Esophagus (tissue), 2 donors: ENCODE measurements at regions not wholly inside any gene's neighbourhood (a gene's known extent, or its start where the extent isn't known, plus 50 kb on each side); places are given as distances from the start of the nearest gene placed in this dataset.

Experiments
- H3K27ac ChIP-seq, 2 donors: one replicate each; pipeline ENCODE4 v1.5.1; 2013; ENCODE audit warnings: low read depth in 2 of 2, mild to moderate bottlenecking in 2 of 2, inconsistent platforms in 1 of 2, low read length in 1 of 2, moderate library complexity in 1 of 2
- H3K27me3 ChIP-seq, 2 donors: one replicate each; pipeline ENCODE4 v1.6.1; 2013; ENCODE audit warnings: low read length in 2 of 2, control low read depth in 1 of 2, mild to moderate bottlenecking in 1 of 2; ENCODE audit not compliant: insufficient read depth in 2 of 2, control insufficient read depth in 1 of 2
- H3K36me3 ChIP-seq, 2 donors: one replicate each; pipeline ENCODE4 v1.6.1; 2013; ENCODE audit warnings: low read length in 1 of 2; ENCODE audit not compliant: control insufficient read depth in 2 of 2, insufficient read depth in 2 of 2
- H3K4me1 ChIP-seq, 2 donors: one replicate each; pipeline ENCODE4 v1.6.1; 2013; ENCODE audit warnings: low read length in 1 of 2; ENCODE audit not compliant: control insufficient read depth in 2 of 2, insufficient read depth in 2 of 2
- H3K4me3 ChIP-seq, 2 donors: one replicate each; pipeline ENCODE4 v1.5.1; 2013; ENCODE audit warnings: low read length in 2 of 2, mild to moderate bottlenecking in 2 of 2, low read depth in 1 of 2, moderate library complexity in 1 of 2
- H3K9me3 ChIP-seq, 2 donors: one replicate each; pipeline ENCODE4 v1.6.1; 2013; ENCODE audit warnings: mild to moderate bottlenecking in 2 of 2, low read depth in 1 of 2, low read length in 1 of 2, moderate library complexity in 1 of 2; ENCODE audit not compliant: control insufficient read depth in 2 of 2, insufficient read depth in 1 of 2
- WGBS, 2 donors: extraction: QIAGEN DNeasy Blood & Tissue Kit; methylation state at CpG; one replicate each; pipeline ENCODE4 v1.1.7; 2013; 5-methylcytosine and 5-hydroxymethylcytosine counted together
- donor health status: healthy with polysubstance abuse.
- donor health status: Bipolar disorder and iron deficiency.

DNA sequence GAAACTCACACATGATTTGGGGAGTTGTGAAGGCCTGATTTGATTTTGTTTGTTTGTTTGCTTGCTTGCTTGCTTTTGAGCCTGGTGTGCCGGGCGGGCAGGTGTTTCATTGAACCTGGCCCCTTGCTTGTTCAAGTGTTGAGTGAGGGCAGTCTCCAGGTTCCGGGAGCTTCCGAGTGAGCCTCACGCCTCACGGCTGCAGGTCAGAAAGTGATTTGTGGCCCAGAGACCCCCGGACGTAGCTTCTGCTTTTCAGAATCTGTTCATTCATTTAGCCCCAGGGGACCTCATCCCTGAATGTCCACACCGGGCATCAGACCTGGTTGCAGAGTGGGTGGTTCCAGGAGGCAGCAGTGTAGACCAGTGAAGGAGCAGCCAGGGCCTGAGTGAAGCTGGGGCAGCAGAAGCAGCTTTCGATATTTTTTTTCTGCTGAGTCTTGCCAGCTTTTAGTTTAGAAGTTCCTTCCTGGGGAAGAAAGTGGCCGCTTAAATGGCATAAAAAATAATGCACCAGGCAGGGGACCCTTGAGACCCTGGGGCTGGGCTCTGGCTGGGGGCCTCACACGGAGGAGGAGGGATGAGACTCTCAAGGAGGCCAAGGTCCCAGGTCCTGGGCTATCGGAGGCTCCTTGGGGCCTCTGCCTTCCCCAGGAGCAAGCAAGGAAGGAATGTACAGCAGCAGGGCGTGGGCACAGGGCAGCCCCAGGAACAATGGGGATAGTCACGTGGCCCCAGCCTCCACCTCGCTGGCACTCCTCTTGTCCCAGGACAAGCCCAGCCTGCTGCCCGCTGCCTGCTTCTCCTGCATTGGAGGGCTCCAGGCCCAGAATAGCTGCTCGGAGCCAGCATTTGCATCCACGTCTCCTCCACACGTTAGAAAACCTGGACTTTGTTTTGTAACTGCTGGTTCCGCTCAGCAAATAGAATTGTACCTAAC is 89.2 kb upstream of the BHLHE23 start:
- Histone ChIP-seq H3K4me3 (no peak overlapping the region), H3K4me1 (no peaks in the 10 kb centered on the region), H3K36me3 (no peaks in the 10 kb centered on the region), H3K27me3 (peaks cover 0 to 7% of the 10 kb centered on the region in 2 donors), H3K9me3 (no peaks in the 10 kb centered on the region), H3K27ac (no peak overlapping the region)
- 61 to 63% methylated on average over 20 to 21 of the region's 21 CpGs for WGBS, 2 donors

DNA sequence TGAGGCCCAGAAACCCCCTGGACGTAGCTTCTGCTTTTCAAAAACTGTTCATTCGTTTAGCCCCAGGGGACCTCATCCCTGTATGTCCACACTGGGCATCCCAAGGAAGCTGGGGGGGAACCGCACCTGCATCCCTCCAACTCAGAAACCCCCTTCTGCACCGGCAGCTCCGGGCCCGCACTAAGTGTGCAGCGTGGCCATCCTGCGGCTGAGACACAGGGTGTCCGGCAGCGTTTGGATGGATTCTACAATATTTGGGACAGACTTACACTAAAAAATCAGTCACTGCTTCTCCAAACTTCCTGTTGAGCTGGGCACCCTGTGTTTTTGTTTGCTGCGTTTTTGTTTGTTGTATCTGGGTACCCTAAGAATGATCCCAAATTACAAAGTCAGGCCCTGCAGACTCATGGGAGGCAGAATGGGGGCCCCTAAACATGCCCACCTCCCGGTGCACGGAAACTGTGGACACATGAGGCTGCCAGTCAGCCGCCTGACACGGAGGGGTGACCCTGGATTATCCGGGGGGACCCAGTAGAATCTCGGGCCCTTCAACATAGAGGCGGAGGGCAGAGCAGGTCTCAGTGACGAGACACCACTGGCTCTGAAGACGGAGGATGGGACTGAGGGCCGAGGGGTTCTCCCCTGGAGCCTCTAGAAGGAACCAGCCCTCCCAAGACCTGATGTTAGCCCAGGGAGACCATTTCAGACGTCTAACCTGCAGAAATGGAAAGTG is 88.2 kb upstream of the BHLHE23 start:
- H3K4me1 ChIP-seq = no peaks in the 10 kb centered on the region
- no peak overlapping the region for H3K4me3 ChIP-seq
- H3K36me3 ChIP-seq = no peaks in the 10 kb centered on the region
- H3K27ac ChIP-seq = no peak overlapping the region
- H3K27me3 ChIP-seq = peaks cover 0 to 7% of the 10 kb centered on the region in 2 donors
- H3K9me3 ChIP-seq = no peaks in the 10 kb centered on the region
- 74 to 75% methylated on average over 22 of the region's 22 CpGs for WGBS, 2 donors

DNA sequence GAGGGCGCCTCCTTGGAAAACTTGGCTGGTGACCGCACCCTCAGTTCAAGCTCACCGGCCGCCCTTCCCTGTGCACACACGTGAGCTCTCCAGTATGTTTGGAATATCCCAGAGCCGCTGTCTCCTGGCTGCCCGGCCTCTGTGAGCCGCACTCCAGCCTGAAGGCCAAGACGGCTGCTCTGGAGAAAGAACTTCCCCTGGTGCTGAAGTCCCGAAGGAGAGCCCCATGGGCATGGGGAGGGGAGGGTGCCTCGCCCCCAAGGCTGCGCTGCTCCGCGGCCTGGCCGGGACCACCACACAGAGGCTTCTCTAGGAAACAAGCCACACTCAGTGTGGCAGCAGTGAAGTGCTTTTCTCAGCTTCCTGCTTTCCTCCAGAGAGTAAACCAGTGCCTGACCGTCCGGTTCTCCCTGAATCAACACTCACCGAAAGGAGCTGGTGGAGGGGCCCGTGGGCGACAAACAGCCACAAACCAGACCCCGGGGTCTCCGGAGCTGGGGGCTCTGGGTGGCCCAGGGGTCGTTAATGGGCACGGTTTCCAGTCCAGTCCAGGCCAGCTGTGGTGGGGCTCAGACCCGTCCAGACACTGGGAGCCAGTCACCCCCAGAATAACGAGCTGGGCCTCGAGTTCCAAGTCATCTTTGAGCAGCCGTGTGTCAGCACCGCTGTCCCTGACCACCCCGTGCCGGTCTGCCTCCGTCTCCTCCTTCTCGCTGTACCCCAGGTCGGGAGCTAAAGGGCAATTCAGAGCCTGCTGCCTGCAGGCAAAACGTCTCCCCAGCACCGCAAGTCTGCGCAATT is 87.4 kb upstream of the BHLHE23 start:
- H3K27ac ChIP-seq = no peak overlapping the region
- no peak overlapping the region for H3K4me3 ChIP-seq
- WGBS, 2 donors = 61 to 62% methylated on average over 22 to 23 of the region's 37 CpGs
- no peaks in the 10 kb centered on the region for H3K36me3 ChIP-seq
- no peaks in the 10 kb centered on the region for H3K9me3 ChIP-seq
- peaks cover 0 to 7% of the 10 kb centered on the region in 2 donors for H3K27me3 ChIP-seq
- no peaks in the 10 kb centered on the region for H3K4me1 ChIP-seq

DNA sequence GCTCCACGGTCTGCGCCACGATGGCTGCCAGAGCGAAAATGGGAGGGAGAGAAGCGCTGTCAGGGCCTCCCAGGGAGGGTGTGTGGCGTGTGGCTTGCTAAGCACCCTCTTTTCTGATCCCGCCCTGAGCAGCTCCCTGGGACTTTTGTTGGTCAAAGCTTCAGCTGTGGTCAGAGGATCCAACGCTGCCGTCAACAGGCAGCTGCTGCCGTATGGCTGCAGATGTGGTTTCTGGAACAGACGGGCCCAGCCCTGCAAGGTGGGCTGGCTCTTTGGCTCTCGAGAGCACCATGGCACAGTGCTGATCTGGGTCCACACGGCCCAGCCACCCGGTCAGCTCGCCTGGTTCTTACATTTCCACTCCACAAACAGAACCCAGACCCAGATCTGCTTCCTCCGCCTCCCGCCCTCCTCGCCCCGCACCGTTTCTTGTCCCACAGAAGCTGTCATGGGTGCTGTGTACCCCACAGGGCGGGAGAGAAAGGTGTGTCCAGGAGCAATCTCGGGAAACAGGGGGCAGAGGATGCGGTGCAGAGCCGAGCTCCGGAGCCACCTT is 86.0 kb upstream of the BHLHE23 start:
- Histone ChIP-seq H3K9me3 (no peaks in the 10 kb centered on the region), H3K4me3 (no peak overlapping the region), H3K4me1 (no peaks in the 10 kb centered on the region), H3K27ac (no peak overlapping the region), H3K36me3 (no peaks in the 10 kb centered on the region), H3K27me3 (peaks cover 0 to 7% of the 10 kb centered on the region in 2 donors)
- 66 to 68% methylated on average over 25 of the region's 25 CpGs for WGBS, 2 donors

DNA sequence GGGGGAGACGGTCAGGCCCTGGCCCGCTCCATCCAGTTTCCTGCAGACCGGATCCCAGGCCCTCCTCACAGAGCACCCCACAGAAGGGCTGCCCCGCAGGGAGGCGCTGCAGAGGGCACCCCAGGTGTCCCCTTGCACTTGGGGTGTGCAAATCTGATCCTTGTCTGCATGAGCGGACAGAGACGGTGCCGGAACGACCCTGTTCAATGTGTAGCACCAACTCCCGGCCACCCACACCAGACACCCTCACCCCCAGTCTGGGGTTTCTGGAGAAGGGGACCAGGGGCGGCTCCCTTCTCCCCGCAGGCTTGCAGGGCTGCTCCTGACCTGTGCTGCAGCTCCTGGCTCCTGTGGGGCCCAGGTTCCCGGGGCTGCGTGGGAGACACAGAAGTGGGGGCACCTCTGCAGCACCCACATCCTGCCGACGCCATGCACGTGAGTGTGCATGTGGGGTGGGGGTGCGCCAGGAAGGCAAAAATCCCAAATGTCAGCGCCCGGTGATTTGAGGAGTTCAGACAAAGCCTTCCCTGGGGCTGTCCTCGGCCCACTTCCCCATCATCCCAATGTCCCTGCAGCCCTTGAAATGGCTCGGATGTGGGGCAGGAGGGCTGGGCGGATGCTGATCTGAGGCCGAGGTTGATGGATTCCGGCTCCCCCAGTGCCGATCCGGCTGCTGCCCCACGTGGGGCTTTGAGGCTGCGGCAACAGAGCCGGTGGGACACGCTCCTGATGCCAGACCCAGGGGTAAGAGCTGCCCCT is 85.3 kb upstream of the BHLHE23 start:
- H3K27me3 ChIP-seq = peaks cover 0 to 7% of the 10 kb centered on the region in 2 donors
- H3K27ac ChIP-seq = no peak overlapping the region
- WGBS, 2 donors = 72 to 76% methylated on average over 30 to 31 of the region's 31 CpGs
- no peaks in the 10 kb centered on the region for H3K9me3 ChIP-seq
- H3K4me3 ChIP-seq = no peak overlapping the region
- no peaks in the 10 kb centered on the region for H3K4me1 ChIP-seq
- H3K36me3 ChIP-seq = no peaks in the 10 kb centered on the region

DNA sequence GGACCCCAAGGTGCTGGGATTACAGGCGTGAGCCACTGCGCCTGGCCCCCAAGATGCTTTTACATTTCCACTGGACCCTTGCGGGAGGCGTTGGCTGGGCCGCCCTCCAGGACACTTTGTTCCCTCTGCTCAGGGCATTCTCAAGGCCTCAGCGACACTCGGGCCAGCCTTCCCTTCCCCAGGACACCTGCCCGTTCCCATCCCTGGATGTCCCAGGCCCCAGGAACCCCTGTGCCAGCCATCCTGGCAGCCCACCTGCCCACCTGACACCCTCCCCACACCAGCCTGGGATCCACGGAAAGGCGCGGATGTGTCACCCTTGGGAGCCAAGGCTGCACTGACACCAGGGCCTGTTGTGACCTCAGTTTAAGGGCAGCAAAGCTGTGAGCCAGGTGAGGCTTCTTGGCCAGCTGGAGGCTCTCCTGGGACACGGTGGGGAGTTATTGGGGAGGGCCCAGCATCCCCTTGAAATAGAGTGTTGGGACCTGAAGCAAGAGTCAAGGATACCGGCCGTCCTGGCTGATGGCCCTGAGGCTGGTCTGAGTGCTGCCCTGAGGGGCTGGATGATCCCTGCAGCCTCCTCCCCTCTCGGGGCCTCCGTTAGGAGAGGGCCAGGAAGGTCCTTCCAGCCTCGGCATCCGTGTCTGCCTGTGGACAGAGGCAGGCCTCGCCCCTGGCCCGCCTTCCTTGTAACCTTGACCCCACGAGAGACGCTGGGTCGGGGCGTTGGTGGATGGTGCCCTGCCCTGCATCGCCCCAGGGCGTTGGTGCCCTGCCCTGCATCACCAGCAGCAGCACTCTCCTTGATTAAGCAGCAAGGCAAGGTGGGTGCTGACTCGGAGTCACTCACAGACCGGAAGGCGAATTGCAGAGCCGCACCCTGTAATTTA is 84.2 kb upstream of the BHLHE23 start:
- H3K27ac ChIP-seq = no peak overlapping the region
- no peaks in the 10 kb centered on the region for H3K4me1 ChIP-seq
- no peak overlapping the region for H3K4me3 ChIP-seq
- WGBS, 2 donors = 71 to 72% methylated on average over 29 to 30 of the region's 30 CpGs
- no peaks in the 10 kb centered on the region for H3K36me3 ChIP-seq
- H3K27me3 ChIP-seq = peaks cover 0 to 5% of the 10 kb centered on the region in 2 donors
- H3K9me3 ChIP-seq = no peaks in the 10 kb centered on the region

DNA sequence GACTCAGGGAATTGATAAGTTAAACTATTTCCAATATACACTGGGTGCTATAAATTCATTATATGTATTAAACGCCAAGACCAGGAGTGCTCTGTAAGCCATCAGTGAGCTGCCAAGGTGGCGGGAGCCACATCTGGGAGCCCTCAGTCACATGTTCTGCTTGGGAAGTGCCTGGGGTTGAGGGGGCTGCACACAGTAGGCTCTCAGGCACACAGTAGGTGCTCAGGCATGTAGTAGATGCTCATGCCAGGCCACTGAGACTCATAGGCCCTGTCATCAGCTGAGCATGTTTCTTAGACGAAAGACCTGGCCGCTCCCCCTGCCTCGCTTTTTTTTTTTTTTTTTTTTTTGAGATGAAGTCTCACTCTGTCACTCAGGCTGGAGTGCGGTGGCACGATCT is 83.3 kb upstream of the BHLHE23 start:
- no peaks in the 10 kb centered on the region for H3K9me3 ChIP-seq
- H3K27ac ChIP-seq = no peak overlapping the region
- no peak overlapping the region for H3K4me3 ChIP-seq
- 80 to 81% methylated on average over 6 to 7 of the region's 7 CpGs for WGBS, 2 donors
- no peaks in the 10 kb centered on the region for H3K4me1 ChIP-seq
- no peaks in the 10 kb centered on the region for H3K36me3 ChIP-seq
- peaks cover 0 to 3% of the 10 kb centered on the region in 2 donors for H3K27me3 ChIP-seq
